ENCODE measurements at regions not wholly inside any gene's neighbourhood (a gene's known extent, or its start where the extent isn't known, plus 50 kb on each side); places are given as distances from the start of the nearest gene placed in this dataset.

GRCh38 chr6:138719744-138720143 lies 53.8 kb upstream of the CCDC28A start:
- in situ Hi-C loops (cut with HindIII; ENCODE audit: low pct_ligation_motif_present, low pct_unique_long_range_greater_than_20kb, low sequenced_read_pairs): no loop called here
- DNase-seq: no peak

GRCh38 chr6:138722425-138723371 lies 50.9 kb upstream of the CCDC28A start:
- DNase-seq: no peak
- in situ Hi-C loops (cut with HindIII; ENCODE audit: low pct_ligation_motif_present, low pct_unique_long_range_greater_than_20kb, low sequenced_read_pairs): no loop called here

Measured in ACHN (cell line).